MM.1S (cell line): ENCODE measurements at regions not wholly inside any gene's neighbourhood (a gene's known extent, or its start where the extent isn't known, plus 50 kb on each side); places are given as distances from the start of the nearest gene placed in this dataset.

Experiments used
- EZH2 ChIP-seq: fragments of 300-600 bp; sonication (generic); optimal IDR thresholded peaks from 2 replicates; pipeline ENCODE3; 2017; ENCODE audit warnings: low read depth, mild to moderate bottlenecking, antibody characterized with exemption, low read length, mixed read lengths
- EZH2phosphoT487 ChIP-seq: fragments of 300-600 bp; sonication (generic); IDR thresholded peaks from 2 replicates; pipeline ENCODE4 v1.6.1; 2018; ENCODE audit warnings: antibody characterized with exemption, low read length
- TF ChIP-seq, protein P1 (sequence below): fragments of 300-600 bp; sonication (generic); IDR thresholded peaks from 2 replicates; pipeline ENCODE4 v1.5.1; 2016; ENCODE audit warnings: antibody characterized with exemption, low read length, mixed read lengths

DNA sequence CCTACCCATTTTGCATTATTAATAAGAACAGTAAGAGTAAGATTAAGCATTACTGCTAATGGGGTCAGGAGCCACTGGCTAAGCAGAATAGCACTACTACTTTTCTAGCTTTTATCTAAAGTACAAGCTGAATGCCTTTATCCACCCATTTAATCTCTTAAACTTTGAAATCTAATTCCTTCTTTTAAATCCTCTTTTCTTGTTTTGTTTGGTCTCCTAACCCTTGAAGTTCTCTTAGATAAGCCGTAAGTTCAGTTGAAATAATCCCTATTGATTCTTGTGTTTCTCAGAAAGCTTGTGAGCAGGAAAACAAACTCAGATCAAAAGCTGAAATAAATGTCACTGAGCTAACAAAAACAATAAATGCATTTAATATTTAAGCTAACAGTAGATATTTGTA lies 380.2 kb downstream of the TBC1D32 start:
- TF ChIP-seq EZH2 (no peak), EZH2phosphoT487 (no peak)
- TF ChIP-seq, protein P1, sequence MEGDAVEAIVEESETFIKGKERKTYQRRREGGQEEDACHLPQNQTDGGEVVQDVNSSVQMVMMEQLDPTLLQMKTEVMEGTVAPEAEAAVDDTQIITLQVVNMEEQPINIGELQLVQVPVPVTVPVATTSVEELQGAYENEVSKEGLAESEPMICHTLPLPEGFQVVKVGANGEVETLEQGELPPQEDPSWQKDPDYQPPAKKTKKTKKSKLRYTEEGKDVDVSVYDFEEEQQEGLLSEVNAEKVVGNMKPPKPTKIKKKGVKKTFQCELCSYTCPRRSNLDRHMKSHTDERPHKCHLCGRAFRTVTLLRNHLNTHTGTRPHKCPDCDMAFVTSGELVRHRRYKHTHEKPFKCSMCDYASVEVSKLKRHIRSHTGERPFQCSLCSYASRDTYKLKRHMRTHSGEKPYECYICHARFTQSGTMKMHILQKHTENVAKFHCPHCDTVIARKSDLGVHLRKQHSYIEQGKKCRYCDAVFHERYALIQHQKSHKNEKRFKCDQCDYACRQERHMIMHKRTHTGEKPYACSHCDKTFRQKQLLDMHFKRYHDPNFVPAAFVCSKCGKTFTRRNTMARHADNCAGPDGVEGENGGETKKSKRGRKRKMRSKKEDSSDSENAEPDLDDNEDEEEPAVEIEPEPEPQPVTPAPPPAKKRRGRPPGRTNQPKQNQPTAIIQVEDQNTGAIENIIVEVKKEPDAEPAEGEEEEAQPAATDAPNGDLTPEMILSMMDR, result no peak
